ENCODE measurements at regions not wholly inside any gene's neighbourhood (a gene's known extent, or its start where the extent isn't known, plus 50 kb on each side); places are given as distances from the start of the nearest gene placed in this dataset.

- no peaks in the 10 kb centered on the region for H3K27me3 ChIP-seq (replicated peaks in 1 of 4; ENCODE audit: control insufficient read depth in 3 of 4, extremely low read depth in 1 of 4, insufficient read depth in 3 of 4, low read length in 3 of 4)
- no peak overlapping the region for H3K14ac ChIP-seq (ENCODE audit: insufficient read length)
- no peaks in the 10 kb centered on the region for H3K79me1 ChIP-seq (ENCODE audit: low read depth, low read length)
- H3K4me3 ChIP-seq (ENCODE audit: extremely low read depth in 1 of 4, insufficient read depth in 2 of 4, low read depth in 3 of 4, low read length in 4 of 4) = no peak overlapping the region
- no peak overlapping the region for H2AK5ac ChIP-seq (ENCODE audit: low read depth, low read length)
- H3K23me2 ChIP-seq (ENCODE audit: low read depth, low read length) = no peaks in the 10 kb centered on the region
- H3K4me1 ChIP-seq (replicated peaks in 1 of 4; ENCODE audit: control insufficient read depth in 3 of 4, insufficient read depth in 4 of 4, low read length in 3 of 4) = no peaks in the 10 kb centered on the region
- no peak overlapping the region for H3K4me2 ChIP-seq (ENCODE audit: insufficient read depth in 1 of 2, low read depth in 2 of 2, low read length in 2 of 2)
- H3K9me3 ChIP-seq (ENCODE audit: insufficient read depth in 2 of 2, low read depth in 1 of 2, low read length in 1 of 2) = no peaks in the 10 kb centered on the region
- H3K9ac ChIP-seq (replicated peaks in 1 of 4; ENCODE audit: extremely low read depth in 1 of 4, low read depth in 3 of 4, low read length in 3 of 4) = no peak overlapping the region
- no peak for FAIRE-seq
- no peak overlapping the region for H4K5ac ChIP-seq (ENCODE audit: insufficient read length, low read depth, low read length)
- no peak overlapping the region for H2BK15ac ChIP-seq (ENCODE audit: low read length)
- no peaks in the 10 kb centered on the region for H3K36me3 ChIP-seq (ENCODE audit: control insufficient read depth in 2 of 4, insufficient read depth in 4 of 4, low read length in 3 of 4)
- no peak overlapping the region for H4K8ac ChIP-seq (ENCODE audit: extremely low read depth, insufficient read depth, low read length)
- ChIA-PET CTCF (ENCODE audit: partially characterized antibody) (interaction anchor here (0.9 to 2.0 kb wide), 2 partner anchors 26 to 70 kb away, joined by 4 to 5 read pairs; partner anchors contain the start of gene BMP4), POLR2A (ENCODE audit: partially characterized antibody) (no interaction called here)
- H3K56ac ChIP-seq (replicated peaks; ENCODE audit: insufficient read length, low read depth, low read length) = no peak overlapping the region
- no peak overlapping the region for H2BK20ac ChIP-seq (ENCODE audit: low read length)
- H2AFZ ChIP-seq (ENCODE audit: low read length) = no peak overlapping the region
- no peak overlapping the region for H2BK120ac ChIP-seq (replicated peaks; ENCODE audit: low read depth, low read length)
- H3K4ac ChIP-seq (replicated peaks; ENCODE audit: insufficient read length, low read depth, low read length) = no peak overlapping the region
- 82% methylated on average over 2 of the region's 2 CpGs; no CpG with 5 or more reads in 1 of the 2 experiments for WGBS, 2 experiments (ENCODE audit: extremely low coverage in 1 of 2, insufficient coverage in 1 of 2, insufficient read length in 1 of 2, insufficient replicate concordance in 2 of 2, low coverage in 1 of 2, low lambda C conversion rate in 2 of 2, missing lambda C conversion rate in 1 of 2)
- no peak for DNase-seq (ENCODE audit: low read depth in 1 of 2, low spot score in 2 of 2)
- H2BK5ac ChIP-seq (ENCODE audit: low read depth, low read length) = no peak overlapping the region
- no peaks in the 10 kb centered on the region for H4K20me1 ChIP-seq (replicated peaks in 1 of 2; ENCODE audit: control insufficient read depth in 1 of 2, insufficient read depth in 2 of 2, low read length in 2 of 2)
- no peak overlapping the region for H4K91ac ChIP-seq (replicated peaks; ENCODE audit: insufficient read length, low read length)
- H3K79me2 ChIP-seq (ENCODE audit: control insufficient read depth in 1 of 2, insufficient read depth in 2 of 2, low read length in 2 of 2) = no peaks in the 10 kb centered on the region
- no peak overlapping the region for H3K18ac ChIP-seq (ENCODE audit: extremely low read depth, low read length)
- H3K23ac ChIP-seq (ENCODE audit: insufficient read length) = no peak overlapping the region
- H3K27ac ChIP-seq (ENCODE audit: low read depth, low read length) = no peak overlapping the region
- no peak overlapping the region for H2BK12ac ChIP-seq (ENCODE audit: low read depth, low read length)
- TF ChIP-seq BCL11A (IDR thresholded peaks at IDR 0.05; ENCODE audit: low read depth in 2 of 2, low read length in 2 of 2) (no peak), KDM4A (IDR thresholded peaks at IDR 0.05; ENCODE audit: low read depth, low read length, severe bottlenecking) (no peak), GABPA (IDR thresholded peaks at IDR 0.05; ENCODE audit: borderline replicate concordance, insufficient read depth, low read length) (no peak), CHD2 (IDR thresholded peaks at IDR 0.05; ENCODE audit: low read length) (no peak), POLR2A (IDR thresholded peaks at IDR 0.05; ENCODE audit: control extremely low read depth in 1 of 2, low read depth in 2 of 2, low read length in 2 of 2) (no peak)
Measured at GRCh38 chr14:54026671-54027070, 70.0 kb upstream of the BMP4 start.
